Progenitor cell of endocrine pancreas (in vitro differentiated cells): ENCODE measurements at regions not wholly inside any gene's neighbourhood (a gene's known extent, or its start where the extent isn't known, plus 50 kb on each side); places are given as distances from the start of the nearest gene placed in this dataset.
"Not testable (repeated sequence)": the region's sequence is repeated elsewhere in the genome, so short reads cannot be mapped to it uniquely, and the experiment has no call there.

Experiments
- DNase-seq: peaks from one replicate; pipeline ENCODE4 v3.0.0; 2021; ENCODE audit warnings: low spot score; ENCODE audit not compliant: unreplicated experiment
- H3K27ac Mint-ChIP-seq: 2 replicates; pipeline ENCODE4 v1.8.0; 2021; ENCODE audit warnings: mild to moderate bottlenecking, moderate library complexity, mixed read lengths
- H3K27me3 Mint-ChIP-seq: 2 replicates; pipeline ENCODE4 v1.8.0; 2021; ENCODE audit warnings: mixed read lengths
- H3K36me3 Mint-ChIP-seq: 2 replicates; pipeline ENCODE4 v1.8.0; 2022; ENCODE audit warnings: mixed read lengths; ENCODE audit not compliant: insufficient read depth
- H3K4me1 Mint-ChIP-seq: 2 replicates; pipeline ENCODE4 v1.8.0; 2021; ENCODE audit warnings: low read depth, mixed read lengths
- H3K4me3 Mint-ChIP-seq: 2 replicates; pipeline ENCODE4 v1.8.0; 2021; ENCODE audit warnings: low read depth, mild to moderate bottlenecking, moderate library complexity, mixed read lengths
- H3K9me3 Mint-ChIP-seq: 2 replicates; pipeline ENCODE4 v1.8.0; 2021; ENCODE audit warnings: low read depth, mixed read lengths
- TF ChIP-seq, protein P1 (sequence below): fragments of 200-600 bp; sonication (generic); IDR thresholded peaks from one replicate; pipeline ENCODE4 v1.5.0; 2021; ENCODE audit warnings: antibody characterized with exemption, mild to moderate bottlenecking; ENCODE audit not compliant: unreplicated experiment

DNA sequence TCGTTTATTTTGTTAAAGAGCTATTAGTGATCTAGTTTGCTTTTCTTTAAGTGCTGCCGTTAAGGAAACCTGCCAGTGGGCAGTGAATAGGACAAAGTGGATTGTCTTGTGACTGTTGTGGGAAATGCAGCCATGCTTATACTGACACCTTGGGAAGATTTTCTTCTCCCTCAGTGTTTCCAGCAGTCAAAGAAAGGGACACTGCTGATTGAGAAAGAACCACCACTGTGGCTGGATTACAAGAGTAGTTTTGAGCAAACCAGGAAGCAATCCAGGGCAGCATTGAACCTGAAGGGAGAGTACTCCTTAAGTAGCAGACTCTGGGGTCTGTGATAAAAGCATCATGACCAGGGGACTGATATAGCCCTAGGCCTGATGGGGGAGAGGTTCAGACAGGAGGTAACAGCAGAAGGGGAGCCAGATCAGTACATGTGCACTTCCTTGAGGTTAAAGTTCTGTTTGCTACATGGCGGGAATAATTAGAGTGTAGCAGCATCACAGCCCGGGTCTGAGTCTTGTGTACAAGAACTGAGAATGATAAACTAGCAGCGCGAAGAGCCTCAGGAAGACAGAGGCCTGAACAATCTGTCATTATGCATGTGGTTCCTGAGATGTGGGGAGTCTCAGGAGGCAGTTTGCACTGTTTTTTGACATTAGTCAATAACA is 167.8 kb downstream of the C11orf91 start:
- no peak for DNase-seq
- H3K4me1 Mint-ChIP-seq: peaks cover 5% of the 10 kb centered on the region
- peaks cover 11% of the 10 kb centered on the region for H3K9me3 Mint-ChIP-seq
- no peak overlapping the region for H3K4me3 Mint-ChIP-seq
- H3K36me3 Mint-ChIP-seq: peaks cover 1% of the 10 kb centered on the region
- H3K27ac Mint-ChIP-seq: peak overlapping the region; percentile 0
- peaks cover 7% of the 10 kb centered on the region for H3K27me3 Mint-ChIP-seq
- TF ChIP-seq, protein P1, sequence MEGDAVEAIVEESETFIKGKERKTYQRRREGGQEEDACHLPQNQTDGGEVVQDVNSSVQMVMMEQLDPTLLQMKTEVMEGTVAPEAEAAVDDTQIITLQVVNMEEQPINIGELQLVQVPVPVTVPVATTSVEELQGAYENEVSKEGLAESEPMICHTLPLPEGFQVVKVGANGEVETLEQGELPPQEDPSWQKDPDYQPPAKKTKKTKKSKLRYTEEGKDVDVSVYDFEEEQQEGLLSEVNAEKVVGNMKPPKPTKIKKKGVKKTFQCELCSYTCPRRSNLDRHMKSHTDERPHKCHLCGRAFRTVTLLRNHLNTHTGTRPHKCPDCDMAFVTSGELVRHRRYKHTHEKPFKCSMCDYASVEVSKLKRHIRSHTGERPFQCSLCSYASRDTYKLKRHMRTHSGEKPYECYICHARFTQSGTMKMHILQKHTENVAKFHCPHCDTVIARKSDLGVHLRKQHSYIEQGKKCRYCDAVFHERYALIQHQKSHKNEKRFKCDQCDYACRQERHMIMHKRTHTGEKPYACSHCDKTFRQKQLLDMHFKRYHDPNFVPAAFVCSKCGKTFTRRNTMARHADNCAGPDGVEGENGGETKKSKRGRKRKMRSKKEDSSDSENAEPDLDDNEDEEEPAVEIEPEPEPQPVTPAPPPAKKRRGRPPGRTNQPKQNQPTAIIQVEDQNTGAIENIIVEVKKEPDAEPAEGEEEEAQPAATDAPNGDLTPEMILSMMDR: no peak

DNA sequence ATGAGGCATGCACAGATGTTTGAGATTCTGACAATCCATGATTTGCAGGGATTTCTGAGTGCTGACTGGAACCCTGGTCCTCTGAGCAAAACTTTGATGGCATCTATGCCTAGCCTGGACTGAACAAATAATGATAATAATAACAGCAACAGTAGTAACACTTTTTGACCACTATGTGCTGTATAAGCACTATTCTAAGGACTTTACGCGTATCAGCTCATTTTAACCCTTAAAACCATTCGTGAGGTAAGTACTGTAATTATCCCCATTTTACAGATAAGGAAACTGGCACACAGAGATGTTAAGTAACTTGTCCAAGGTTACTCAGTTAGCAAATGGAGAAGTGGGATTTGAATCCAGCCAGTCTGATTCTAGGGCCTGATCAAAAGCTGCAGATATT is 168.4 kb downstream of the C11orf91 start:
- no peak for DNase-seq
- no peak overlapping the region for H3K4me3 Mint-ChIP-seq
- H3K9me3 Mint-ChIP-seq: peaks cover 11% of the 10 kb centered on the region
- no peak overlapping the region for H3K27ac Mint-ChIP-seq
- TF ChIP-seq, protein P1: no peak
- H3K4me1 Mint-ChIP-seq: peaks cover 5% of the 10 kb centered on the region
- H3K27me3 Mint-ChIP-seq: peaks cover 7% of the 10 kb centered on the region
- H3K36me3 Mint-ChIP-seq: peaks cover 1% of the 10 kb centered on the region

DNA sequence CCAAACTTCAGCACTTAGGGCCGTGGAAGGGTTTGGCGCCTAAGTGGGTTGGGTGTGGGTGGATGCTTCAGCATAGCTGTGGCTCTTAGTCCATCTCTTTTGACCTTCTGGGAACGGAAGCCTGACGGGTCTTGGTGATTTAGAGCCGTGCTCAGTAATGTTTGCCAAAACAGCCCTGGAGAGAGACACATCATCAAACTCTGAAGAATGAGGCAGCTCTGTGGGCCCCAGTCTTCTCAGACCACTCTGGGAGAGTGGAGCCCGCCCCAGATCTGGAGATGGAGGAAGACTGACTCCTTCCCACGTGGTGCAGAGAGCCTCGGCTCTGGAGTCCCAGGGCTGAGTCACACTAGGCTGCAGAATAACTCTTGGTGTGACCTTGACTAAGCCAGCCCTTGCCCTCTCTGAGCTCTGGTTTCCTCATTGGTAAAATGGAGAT is 168.9 kb downstream of the C11orf91 start:
- peaks cover 5% of the 10 kb centered on the region for H3K27me3 Mint-ChIP-seq
- TF ChIP-seq, protein P1: no peak
- H3K27ac Mint-ChIP-seq: no peak overlapping the region
- no peak for DNase-seq
- peaks cover 5% of the 10 kb centered on the region for H3K4me1 Mint-ChIP-seq
- peaks cover 15% of the 10 kb centered on the region for H3K9me3 Mint-ChIP-seq
- no peak overlapping the region for H3K4me3 Mint-ChIP-seq
- H3K36me3 Mint-ChIP-seq: peaks cover 1% of the 10 kb centered on the region

DNA sequence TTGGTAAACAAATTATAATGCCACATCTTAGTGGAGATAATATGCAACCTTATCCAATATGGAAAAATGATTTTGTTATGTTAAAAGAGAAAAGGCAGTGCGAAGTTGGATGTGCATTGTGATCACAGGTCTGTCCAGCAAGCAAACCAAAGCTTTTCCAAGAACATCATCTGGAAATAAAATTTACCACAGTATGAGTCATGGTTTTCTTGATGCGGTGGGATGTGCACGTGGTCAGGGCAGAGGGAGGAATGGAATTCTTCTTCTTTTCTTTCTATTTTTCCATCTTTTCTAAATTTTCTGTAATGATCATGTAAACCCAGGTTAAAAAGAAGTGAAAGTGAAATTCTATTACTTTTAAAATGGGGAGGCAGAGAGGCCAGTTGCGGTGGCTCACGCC is 169.8 kb downstream of the C11orf91 start:
- Mint-ChIP-seq H3K4me1 (peaks cover 5% of the 10 kb centered on the region), H3K27me3 (no peaks in the 10 kb centered on the region), H3K4me3 (no peak overlapping the region), H3K9me3 (peaks cover 16% of the 10 kb centered on the region), H3K36me3 (peaks cover 1% of the 10 kb centered on the region), H3K27ac (no peak overlapping the region)
- no peak for DNase-seq
- TF ChIP-seq, protein P1: no peak

DNA sequence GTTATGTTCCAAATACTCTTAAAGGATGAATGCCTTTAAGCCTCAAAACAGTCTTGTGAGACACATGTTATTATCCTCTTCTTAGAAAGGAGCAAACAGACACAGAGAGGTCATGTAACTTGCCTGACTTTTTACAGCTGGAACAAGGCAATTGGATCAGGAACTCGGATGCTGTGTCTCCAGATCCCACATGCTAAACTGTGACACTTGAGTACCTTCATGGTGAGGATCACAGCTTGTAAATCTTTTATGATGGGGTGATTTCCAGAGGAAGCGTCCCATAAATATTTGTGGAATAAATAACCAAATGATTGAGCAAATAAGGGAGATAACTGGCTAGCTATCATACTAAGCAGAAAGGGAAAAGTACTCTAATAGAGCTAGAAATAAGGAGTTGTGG is 171.2 kb downstream of the C11orf91 start:
- Mint-ChIP-seq H3K4me1 (peaks cover 5% of the 10 kb centered on the region), H3K9me3 (peaks cover 10% of the 10 kb centered on the region), H3K36me3 (no peaks in the 10 kb centered on the region), H3K4me3 (no peak overlapping the region), H3K27me3 (no peaks in the 10 kb centered on the region), H3K27ac (no peak overlapping the region)
- TF ChIP-seq, protein P1: no peak
- DNase-seq: no peak

DNA sequence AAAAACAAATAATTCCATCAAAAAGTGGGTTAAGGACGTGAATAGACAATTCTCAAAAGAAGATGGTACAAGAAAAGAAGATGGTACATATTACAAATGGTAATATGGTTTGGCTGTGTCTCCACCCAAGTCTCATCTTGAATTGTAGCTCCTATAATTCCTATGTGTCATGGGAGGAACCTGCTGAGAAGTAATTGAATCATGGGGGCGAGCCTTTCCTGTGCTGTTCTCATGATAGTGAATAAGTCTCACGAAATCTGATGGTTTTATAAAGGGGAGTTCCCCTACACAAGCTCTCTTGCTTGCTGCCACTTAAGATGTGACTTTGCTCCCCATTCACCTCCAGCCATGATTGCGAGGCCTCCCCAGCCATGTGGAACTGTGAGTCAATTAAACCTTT is 172.9 kb downstream of the C11orf91 start:
- not testable (repeated sequence) for H3K9me3 Mint-ChIP-seq, H3K4me1 Mint-ChIP-seq, H3K36me3 Mint-ChIP-seq, DNase-seq, H3K4me3 Mint-ChIP-seq, H3K27me3 Mint-ChIP-seq, H3K27ac Mint-ChIP-seq
